ENCODE measurements at regions not wholly inside any gene's neighbourhood (a gene's known extent, or its start where the extent isn't known, plus 50 kb on each side); places are given as distances from the start of the nearest gene placed in this dataset.
A peak's percentile ranks its signal among the peaks of the same experiment; 100 is the strongest.

DNA sequence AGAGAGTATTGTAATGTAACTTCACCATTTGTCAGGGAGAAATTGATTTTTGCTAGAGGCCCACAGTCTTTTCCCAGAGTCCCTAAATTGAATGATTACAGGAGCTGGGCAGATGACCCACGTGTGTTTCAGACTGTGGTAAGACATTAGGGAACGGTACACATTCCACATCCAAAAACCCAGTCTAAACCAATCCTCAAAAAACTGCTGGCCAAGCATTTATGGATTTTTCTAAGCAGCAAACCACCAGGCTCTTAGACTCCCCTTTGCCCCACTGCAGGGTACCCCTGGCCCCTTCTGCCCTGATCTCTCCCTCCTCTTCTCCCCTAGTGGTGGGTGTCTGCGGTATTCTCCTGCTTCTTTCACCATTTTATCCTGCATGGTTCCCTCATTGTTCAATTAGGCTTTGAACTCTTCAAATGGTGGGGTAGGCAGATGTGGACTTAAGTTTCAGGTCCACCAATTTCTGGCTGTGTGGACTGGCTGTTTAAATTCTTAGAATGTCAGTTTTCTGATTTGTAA is 135.5 kb upstream of the SORCS3 start:
- WGBS (ENCODE audit: insufficient coverage, low lambda C conversion rate): no CpG with 5 or more reads among the region's 3 CpGs
- H3K27ac ChIP-seq (ENCODE audit: low read length): no peak overlapping the region
- H3K9me3 ChIP-seq (ENCODE audit: control insufficient read depth, low read depth, low read length): no peaks in the 10 kb centered on the region
- H3K36me3 ChIP-seq (ENCODE audit: control insufficient read depth, insufficient read depth, low read length): no peaks in the 10 kb centered on the region
- H3K27me3 ChIP-seq (ENCODE audit: control insufficient read depth, insufficient read depth, low read length): peaks cover under 1% of the 10 kb centered on the region
- DNase-seq: no peak
- H3K4me3 ChIP-seq (ENCODE audit: low read length): no peak overlapping the region
- H3K4me1 ChIP-seq (ENCODE audit: control insufficient read depth, insufficient read depth, low read length): no peaks in the 10 kb centered on the region

- H3K27ac ChIP-seq (ENCODE audit: low read length): no peak overlapping the region
- H3K36me3 ChIP-seq (ENCODE audit: control insufficient read depth, insufficient read depth, low read length): no peaks in the 10 kb centered on the region
- DNase-seq: no peak
- WGBS (ENCODE audit: insufficient coverage, low lambda C conversion rate): no CpG with 5 or more reads among the region's 3 CpGs
- H3K4me3 ChIP-seq (ENCODE audit: low read length): no peak overlapping the region
- H3K27me3 ChIP-seq (ENCODE audit: control insufficient read depth, insufficient read depth, low read length): peaks cover 3% of the 10 kb centered on the region
- H3K9me3 ChIP-seq (ENCODE audit: control insufficient read depth, low read depth, low read length): no peaks in the 10 kb centered on the region
- no peaks in the 10 kb centered on the region for H3K4me1 ChIP-seq (ENCODE audit: control insufficient read depth, insufficient read depth, low read length)
Measured at GRCh38 chr10:104509981-104510380, 131.1 kb upstream of the SORCS3 start.

GRCh38 chr10:104510644-104511043 is 130.4 kb upstream of the SORCS3 start:
- Histone ChIP-seq H3K27me3 (ENCODE audit: control insufficient read depth, insufficient read depth, low read length) (peaks cover 3% of the 10 kb centered on the region), H3K4me3 (ENCODE audit: low read length) (no peak overlapping the region), H3K9me3 (ENCODE audit: control insufficient read depth, low read depth, low read length) (no peaks in the 10 kb centered on the region), H3K4me1 (ENCODE audit: control insufficient read depth, insufficient read depth, low read length) (no peaks in the 10 kb centered on the region), H3K27ac (ENCODE audit: low read length) (no peak overlapping the region), H3K36me3 (ENCODE audit: control insufficient read depth, insufficient read depth, low read length) (no peaks in the 10 kb centered on the region)
- WGBS (ENCODE audit: insufficient coverage, low lambda C conversion rate): no CpG with 5 or more reads among the region's 2 CpGs
- no peak for DNase-seq

DNA sequence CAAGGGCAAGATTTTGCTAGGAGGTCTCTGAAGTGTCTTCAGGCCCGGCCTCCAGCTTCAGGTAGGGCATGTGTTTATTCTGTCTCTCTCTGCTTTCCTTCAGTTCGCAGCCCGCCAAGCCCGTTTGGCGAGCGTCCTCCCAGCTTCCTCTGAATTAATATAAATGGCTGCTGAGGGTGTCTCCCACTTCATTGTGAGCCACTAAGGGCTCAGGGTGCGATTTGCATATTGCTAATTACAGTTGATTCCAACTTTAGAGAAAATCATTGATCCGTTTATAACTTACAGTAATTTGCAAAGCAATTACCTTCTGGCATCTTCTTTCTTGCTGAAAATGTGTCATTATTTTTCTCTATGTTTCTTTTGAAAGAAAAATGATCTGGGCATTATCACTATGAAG is 128.3 kb upstream of the SORCS3 start:
- no peaks in the 10 kb centered on the region for H3K4me1 ChIP-seq (ENCODE audit: control insufficient read depth, insufficient read depth, low read length)
- WGBS (ENCODE audit: insufficient coverage, low lambda C conversion rate): 72% methylated on average over 4 of the region's 8 CpGs
- peaks cover 3% of the 10 kb centered on the region for H3K27me3 ChIP-seq (ENCODE audit: control insufficient read depth, insufficient read depth, low read length)
- no peaks in the 10 kb centered on the region for H3K9me3 ChIP-seq (ENCODE audit: control insufficient read depth, low read depth, low read length)
- no peak for DNase-seq
- H3K36me3 ChIP-seq (ENCODE audit: control insufficient read depth, insufficient read depth, low read length): no peaks in the 10 kb centered on the region
- H3K4me3 ChIP-seq (ENCODE audit: low read length): no peak overlapping the region
- H3K27ac ChIP-seq (ENCODE audit: low read length): no peak overlapping the region

- WGBS (ENCODE audit: insufficient coverage, low lambda C conversion rate): no CpG with 5 or more reads among the region's 2 CpGs
Measured at GRCh38 chr10:104515678-104516199, 125.4 kb upstream of the SORCS3 start.

DNA sequence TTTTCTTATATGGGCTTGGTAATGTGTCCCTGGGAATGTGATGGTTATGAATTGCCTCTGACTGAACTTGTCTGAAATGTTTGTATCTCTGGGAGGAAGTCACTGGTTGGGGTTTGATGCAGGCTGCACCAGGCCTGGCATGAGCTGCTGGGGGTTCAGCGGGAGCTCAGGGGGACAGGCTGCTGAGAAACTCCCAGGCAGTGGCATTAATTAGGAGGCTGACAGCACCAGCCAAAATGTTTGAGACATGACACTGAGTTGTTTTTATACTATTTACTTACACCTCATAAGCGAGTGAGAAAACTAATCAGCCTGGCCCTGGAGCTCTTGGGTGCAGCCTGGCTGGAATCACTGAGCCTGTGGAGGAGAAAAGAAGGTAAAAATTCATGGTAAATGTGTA is 124.1 kb upstream of the SORCS3 start:
- no peak overlapping the region for H3K27ac ChIP-seq (ENCODE audit: low read length)
- no CpG with 5 or more reads among the region's 2 CpGs for WGBS (ENCODE audit: insufficient coverage, low lambda C conversion rate)
- H3K4me3 ChIP-seq (ENCODE audit: low read length): no peak overlapping the region
- no peaks in the 10 kb centered on the region for H3K4me1 ChIP-seq (ENCODE audit: control insufficient read depth, insufficient read depth, low read length)
- H3K27me3 ChIP-seq (ENCODE audit: control insufficient read depth, insufficient read depth, low read length): no peaks in the 10 kb centered on the region
- H3K36me3 ChIP-seq (ENCODE audit: control insufficient read depth, insufficient read depth, low read length): no peaks in the 10 kb centered on the region
- DNase-seq: no peak
- H3K9me3 ChIP-seq (ENCODE audit: control insufficient read depth, low read depth, low read length): no peaks in the 10 kb centered on the region

More at GRCh38 chr10:104515678-104516199, 125.4 kb upstream of the SORCS3 start:
- Histone ChIP-seq H3K4me3 (ENCODE audit: low read length) (no peak overlapping the region), H3K27ac (ENCODE audit: low read length) (no peak overlapping the region), H3K27me3 (ENCODE audit: control insufficient read depth, insufficient read depth, low read length) (peaks cover under 1% of the 10 kb centered on the region), H3K9me3 (ENCODE audit: control insufficient read depth, low read depth, low read length) (no peaks in the 10 kb centered on the region), H3K36me3 (ENCODE audit: control insufficient read depth, insufficient read depth, low read length) (no peaks in the 10 kb centered on the region), H3K4me1 (ENCODE audit: control insufficient read depth, insufficient read depth, low read length) (no peaks in the 10 kb centered on the region)
- no peak for DNase-seq

DNA sequence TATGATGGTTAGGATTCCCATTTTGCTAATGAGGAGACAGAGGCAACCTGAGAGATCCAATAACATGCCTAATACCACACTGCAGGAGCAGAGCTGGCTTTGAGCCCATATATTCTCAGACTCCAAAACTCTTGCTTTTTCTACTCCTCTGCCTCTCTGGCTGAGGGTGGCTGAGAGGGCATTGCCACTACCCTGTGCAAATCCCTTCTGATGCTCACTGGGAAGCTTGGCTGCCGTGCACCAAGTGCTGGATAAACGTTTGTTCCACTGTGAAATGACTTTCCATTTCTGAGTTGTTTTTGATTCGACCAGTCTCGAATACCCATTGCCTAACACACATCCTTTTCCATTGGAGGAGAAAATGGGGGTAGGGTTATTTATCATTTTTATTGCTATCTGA is 123.1 kb upstream of the SORCS3 start:
- H3K9me3 ChIP-seq (ENCODE audit: control insufficient read depth, low read depth, low read length): no peaks in the 10 kb centered on the region
- no peaks in the 10 kb centered on the region for H3K27me3 ChIP-seq (ENCODE audit: control insufficient read depth, insufficient read depth, low read length)
- no CpG with 5 or more reads among the region's 4 CpGs for WGBS (ENCODE audit: insufficient coverage, low lambda C conversion rate)
- DNase-seq: no peak
- H3K4me1 ChIP-seq (ENCODE audit: control insufficient read depth, insufficient read depth, low read length): no peaks in the 10 kb centered on the region
- no peak overlapping the region for H3K27ac ChIP-seq (ENCODE audit: low read length)
- H3K4me3 ChIP-seq (ENCODE audit: low read length): no peak overlapping the region
- H3K36me3 ChIP-seq (ENCODE audit: control insufficient read depth, insufficient read depth, low read length): no peaks in the 10 kb centered on the region

DNA sequence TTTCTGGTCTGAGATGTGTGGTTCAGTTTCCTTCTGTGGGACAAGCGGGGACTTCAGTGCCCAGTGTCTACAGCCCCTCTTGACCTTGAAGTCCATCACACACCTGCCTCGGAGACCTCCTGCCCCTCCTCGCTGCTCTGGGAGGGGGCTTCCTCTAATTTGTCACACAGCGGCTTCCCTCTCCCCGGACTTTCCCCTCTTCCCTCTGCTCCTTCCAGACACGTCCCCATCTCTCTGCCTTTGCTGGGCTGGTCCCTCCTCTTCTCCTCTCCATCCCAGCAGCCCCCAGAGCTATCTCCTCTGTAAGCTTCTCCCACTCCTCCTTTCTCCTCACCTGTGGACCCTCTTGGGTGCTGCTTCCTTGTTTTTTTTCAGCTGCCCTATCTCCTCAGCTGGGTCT is 122.2 kb upstream of the SORCS3 start:
- no peak for DNase-seq
- H3K4me1 ChIP-seq (ENCODE audit: control insufficient read depth, insufficient read depth, low read length): no peaks in the 10 kb centered on the region
- H3K27me3 ChIP-seq (ENCODE audit: control insufficient read depth, insufficient read depth, low read length): no peaks in the 10 kb centered on the region
- no peaks in the 10 kb centered on the region for H3K9me3 ChIP-seq (ENCODE audit: control insufficient read depth, low read depth, low read length)
- H3K27ac ChIP-seq (ENCODE audit: low read length): no peak overlapping the region
- WGBS (ENCODE audit: insufficient coverage, low lambda C conversion rate): no CpG with 5 or more reads among the region's 6 CpGs
- H3K4me3 ChIP-seq (ENCODE audit: low read length): no peak overlapping the region
- no peaks in the 10 kb centered on the region for H3K36me3 ChIP-seq (ENCODE audit: control insufficient read depth, insufficient read depth, low read length)

DNA sequence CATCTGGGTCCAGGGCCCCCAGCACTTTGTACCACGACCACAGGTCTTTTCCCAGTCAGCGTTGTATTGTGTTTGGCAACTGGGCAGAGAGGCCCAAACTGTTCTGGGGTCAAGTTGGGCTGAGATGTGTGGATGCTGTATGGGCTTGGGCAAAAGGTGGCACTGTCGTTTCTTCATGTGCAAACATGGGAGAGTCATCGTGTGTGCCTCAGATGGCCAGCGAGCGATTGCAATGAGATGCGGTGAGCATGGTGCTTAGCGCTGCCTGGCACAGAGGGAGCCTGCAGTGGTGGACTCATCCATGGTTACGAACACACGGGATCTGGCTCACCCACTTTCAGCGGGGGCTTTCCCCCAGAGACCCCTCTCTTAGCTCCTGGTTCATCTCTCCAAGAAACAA is 120.4 kb upstream of the SORCS3 start:
- WGBS (ENCODE audit: insufficient coverage, low lambda C conversion rate): 100% methylated on average over 4 of the region's 11 CpGs

DNA sequence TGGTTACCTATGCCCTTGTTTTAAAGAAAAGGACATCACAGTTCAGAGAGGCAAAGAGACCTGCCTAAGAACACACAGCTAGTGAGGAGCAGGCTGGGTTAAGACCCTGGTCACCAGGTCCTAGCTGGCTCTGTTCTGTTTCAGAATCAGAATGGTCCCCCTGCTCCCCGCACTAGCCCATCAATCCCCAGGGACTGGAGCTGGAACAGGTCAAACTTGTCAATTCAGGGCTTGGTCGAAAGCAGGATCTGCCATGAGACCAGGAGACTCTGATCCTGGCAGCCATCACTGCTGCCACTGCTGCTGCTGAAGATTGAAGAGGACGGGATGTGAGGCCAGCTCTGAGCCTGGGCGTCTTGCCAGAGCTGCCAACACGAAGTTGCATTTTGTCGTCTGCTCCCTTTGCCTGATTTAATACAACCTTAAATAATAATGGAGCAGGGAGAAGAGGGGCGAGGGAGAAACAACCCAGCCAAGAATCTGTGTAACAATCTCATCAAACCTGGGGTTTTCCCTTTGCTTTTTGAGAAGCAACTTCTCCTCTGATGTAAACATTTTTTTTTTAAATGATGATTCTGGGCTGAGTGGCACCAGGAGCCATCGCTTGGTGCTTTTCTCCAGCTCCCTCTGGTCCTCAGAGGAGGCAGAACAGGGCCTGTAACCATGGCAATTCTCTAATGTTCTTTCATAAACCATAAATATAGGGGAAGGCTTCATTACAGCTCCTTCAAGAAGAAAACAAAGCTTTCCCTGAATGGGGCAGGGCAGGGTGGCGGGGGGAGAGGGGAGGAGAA is 119.0 kb upstream of the SORCS3 start:
- Histone ChIP-seq H3K27ac (ENCODE audit: low read length) (no peak overlapping the region), H3K36me3 (ENCODE audit: control insufficient read depth, insufficient read depth, low read length) (no peaks in the 10 kb centered on the region), H3K4me3 (ENCODE audit: low read length) (no peak overlapping the region), H3K9me3 (ENCODE audit: control insufficient read depth, low read depth, low read length) (no peaks in the 10 kb centered on the region), H3K4me1 (ENCODE audit: control insufficient read depth, insufficient read depth, low read length) (no peaks in the 10 kb centered on the region), H3K27me3 (ENCODE audit: control insufficient read depth, insufficient read depth, low read length) (no peaks in the 10 kb centered on the region)
- DNase-seq: peak in 1 of 2 donors; percentile 6
- WGBS (ENCODE audit: insufficient coverage, low lambda C conversion rate): no CpG with 5 or more reads among the region's 9 CpGs

More for the DNA sequence above, 120.4 kb upstream of the SORCS3 start:
- H3K27me3 ChIP-seq (ENCODE audit: control insufficient read depth, insufficient read depth, low read length): no peaks in the 10 kb centered on the region
- no peaks in the 10 kb centered on the region for H3K36me3 ChIP-seq (ENCODE audit: control insufficient read depth, insufficient read depth, low read length)
- H3K27ac ChIP-seq (ENCODE audit: low read length): no peak overlapping the region
- no peaks in the 10 kb centered on the region for H3K4me1 ChIP-seq (ENCODE audit: control insufficient read depth, insufficient read depth, low read length)
- H3K9me3 ChIP-seq (ENCODE audit: control insufficient read depth, low read depth, low read length): no peaks in the 10 kb centered on the region
- no peak for DNase-seq
- H3K4me3 ChIP-seq (ENCODE audit: low read length): no peak overlapping the region

DNA sequence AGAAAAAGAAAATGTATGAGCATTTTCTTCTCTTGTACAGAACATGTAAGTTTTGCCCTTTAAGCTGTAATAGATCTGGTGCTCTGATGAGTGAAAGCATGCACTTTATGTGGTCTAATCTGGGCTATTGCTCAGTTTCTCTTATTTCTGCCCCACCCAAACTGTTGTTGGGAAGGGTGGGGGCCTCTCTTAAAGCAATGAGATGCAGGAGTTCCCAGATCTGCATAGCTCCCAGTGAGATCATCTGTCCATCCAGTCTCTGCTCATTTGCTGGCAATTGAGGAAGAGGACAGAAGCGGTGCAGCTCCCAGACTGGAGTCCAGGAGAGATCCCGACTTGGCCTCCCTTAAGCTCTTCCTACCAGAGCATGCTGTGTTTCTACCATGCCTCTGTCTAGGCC is 114.9 kb upstream of the SORCS3 start:
- H3K27me3 ChIP-seq (ENCODE audit: control insufficient read depth, insufficient read depth, low read length): no peaks in the 10 kb centered on the region
- H3K4me1 ChIP-seq (ENCODE audit: control insufficient read depth, insufficient read depth, low read length): no peaks in the 10 kb centered on the region
- no CpG with 5 or more reads among the region's 2 CpGs for WGBS (ENCODE audit: insufficient coverage, low lambda C conversion rate)
- H3K27ac ChIP-seq (ENCODE audit: low read length): no peak overlapping the region
- no peak for DNase-seq
- no peaks in the 10 kb centered on the region for H3K9me3 ChIP-seq (ENCODE audit: control insufficient read depth, low read depth, low read length)
- no peak overlapping the region for H3K4me3 ChIP-seq (ENCODE audit: low read length)
- H3K36me3 ChIP-seq (ENCODE audit: control insufficient read depth, insufficient read depth, low read length): no peaks in the 10 kb centered on the region

Measured in large intestine (tissue), 3 donors.